K562 (cell line): ENCODE measurements at regions not wholly inside any gene's neighbourhood (a gene's known extent, or its start where the extent isn't known, plus 50 kb on each side); places are given as distances from the start of the nearest gene placed in this dataset.

Experiments used
- ATAC-seq: fragments of 200-7000 bp; cut with Tn5 transposase; 3 replicates; pipeline ENCODE4 v1.9.1; 2020; ENCODE audit warnings: moderate library complexity
- BruUV-seq: library from RNA; stranded (reverse); fragments of 400-500 nt; replicated peaks from 2 replicates; lab custom pipeline; 2021; lab: Mats Ljungman, UMichigan
- CTCF ChIA-PET: fragments of 300-600 bp; formaldehyde crosslinking; extraction: SDS; loops from one replicate; lab custom pipeline; 2021; ENCODE audit warnings: low intra/inter-chr PET ratio; lab: Yijun Ruan, JAX
- POLR2A ChIA-PET: fragments of 300-600, 350-650 bp; sonication (Branson Sonifier 250); formaldehyde crosslinking; extraction: SDS; loops from one replicate; lab custom pipeline; 2021; ENCODE audit warnings: antibody characterized with exemption, inconsistent platforms; lab: Yijun Ruan, JAX
- DNase-seq, 4 experiments: peaks; one replicate each; pipeline versions ENCODE4 v3.0.0 to v3.0.0-alpha.2; 2011 to 2018; ENCODE audit warnings: low spot score in 3 of 4, mixed read lengths in 3 of 4; ENCODE audit errors: extremely low read depth in 1 of 4
- FAIRE-seq: peaks from 2 replicates; lab custom pipeline; 2011; peaks lifted over from hg19 to GRCh38; lab: Jason Lieb, UNC
- H2AFZ ChIP-seq: 2 replicates; pipeline ENCODE4 v1.6.0; 2011; ENCODE audit warnings: low read depth, low read length, control low read depth, inconsistent platforms
- H3K27ac ChIP-seq: fragments of 200-600 bp; 3 replicates; pipeline ENCODE4 v1.8.0; 2011; ENCODE audit warnings: low read depth, mild to moderate bottlenecking, control low read depth, inconsistent platforms, low read length, moderate library complexity, mixed read lengths; ENCODE audit errors: extremely low read depth
- H3K27me3 ChIP-seq, 2 experiments: fragments of 300-600 bp in 1 of 2; 2 replicates in 1 of 2; 3 replicates in 1 of 2; pipeline versions ENCODE4 v1.6.0 to v1.8.0; 2011; ENCODE audit warnings: inconsistent platforms in 2 of 2, low read length in 2 of 2, mild to moderate bottlenecking in 1 of 2, mixed read lengths in 1 of 2, moderate library complexity in 1 of 2; ENCODE audit not compliant: control insufficient read depth in 2 of 2, insufficient read depth in 2 of 2
- H3K36me3 ChIP-seq: fragments of 300-600 bp; 3 replicates; pipeline ENCODE4 v1.8.0; 2011; ENCODE audit warnings: mild to moderate bottlenecking, low read length, inconsistent platforms; ENCODE audit not compliant: control insufficient read depth, insufficient read depth
- H3K4me1 ChIP-seq, 2 experiments: fragments of 200-600 bp in 1 of 2; replicated peaks in 1 of 2; 2 replicates in 1 of 2; 3 replicates in 1 of 2; pipeline versions ENCODE4 v1.5.1 to v1.8.0; 2011; ENCODE audit warnings: inconsistent platforms in 2 of 2, low read length in 2 of 2, mild to moderate bottlenecking in 1 of 2, mixed read lengths in 1 of 2, moderate library complexity in 1 of 2; ENCODE audit not compliant: control insufficient read depth in 2 of 2, insufficient read depth in 2 of 2
- H3K4me2 ChIP-seq: 2 replicates; pipeline ENCODE4 v1.6.1; 2011; ENCODE audit warnings: low read length, control low read depth, inconsistent platforms, mixed read lengths; ENCODE audit not compliant: insufficient read depth
- H3K4me3 ChIP-seq: fragments of 200-600 bp; sonication (generic), shearing (Covaris generic); 2 replicates; pipeline ENCODE4 v1.5.1; 2016; ENCODE audit warnings: control low read depth, inconsistent platforms
- H3K79me2 ChIP-seq: fragments of 200-600 bp; 3 replicates; pipeline ENCODE4 v1.8.0; 2011; ENCODE audit warnings: low read length, inconsistent platforms; ENCODE audit not compliant: control insufficient read depth, insufficient read depth
- H3K9ac ChIP-seq, 2 experiments: 2 replicates each; pipeline versions ENCODE4 v1.6.0 to v1.6.1; 2011; ENCODE audit warnings: low read depth in 2 of 2, low read length in 2 of 2, control low read depth in 1 of 2, inconsistent platforms in 1 of 2, mild to moderate bottlenecking in 1 of 2, mixed read lengths in 1 of 2; ENCODE audit not compliant: insufficient read depth in 1 of 2
- H3K9me1 ChIP-seq: one replicate; pipeline ENCODE4 v1.6.0; 2011; ENCODE audit warnings: inconsistent platforms, mild to moderate bottlenecking, low read length, moderate library complexity; ENCODE audit not compliant: control insufficient read depth, insufficient read depth
- H3K9me3 ChIP-seq: replicated peaks from 2 replicates; pipeline ENCODE4 v1.5.1; 2011; ENCODE audit warnings: low read depth, low read length, inconsistent platforms; ENCODE audit not compliant: control insufficient read depth, insufficient read depth
- H4K20me1 ChIP-seq: replicated peaks from 2 replicates; pipeline ENCODE4 v1.6.1; 2011; ENCODE audit warnings: low read length, inconsistent platforms, mixed read lengths; ENCODE audit not compliant: control insufficient read depth, insufficient read depth
- ARID2 ChIP-seq: fragments of 450-650 bp; IDR thresholded peaks from 2 replicates; pipeline ENCODE4 v1.6.1; 2017; ENCODE audit warnings: antibody characterized with exemption, mild to moderate bottlenecking
- EP300 ChIP-seq: IDR thresholded peaks from 2 replicates; pipeline ENCODE4 v1.6.1; 2012; ENCODE audit warnings: low read length, improper control_type of control experiment
- FOXK1 ChIP-seq: sonication (generic); formaldehyde crosslinking; IDR thresholded peaks from 2 replicates; pipeline ENCODE4 v1.8.0; 2022; ENCODE audit warnings: missing genetic modification reagents, mild to moderate bottlenecking, borderline replicate concordance
- HDAC8 ChIP-seq: fragments of 450-650 bp; IDR thresholded peaks from 2 replicates; pipeline ENCODE4 v1.6.1; 2016; ENCODE audit warnings: mild to moderate bottlenecking, missing genetic modification characterization, moderate library complexity, missing compliant biosample characterization
- SMARCA5 ChIP-seq: fragments of 450-650 bp; IDR thresholded peaks from 2 replicates; pipeline ENCODE4 v1.6.1; 2016
- ZNF347 ChIP-seq: fragments of 450-650 bp; formaldehyde crosslinking; IDR thresholded peaks from 2 replicates; pipeline ENCODE4 v1.4.0; 2020; ENCODE audit warnings: low read depth, mild to moderate bottlenecking, moderate library complexity
- ZNF696 ChIP-seq: fragments of 250-450 bp; sonication (Bioruptor Pico); conservative IDR thresholded peaks from 2 replicates; pipeline ENCODE4 v1.4.0; 2020; ENCODE audit warnings: mild to moderate bottlenecking, moderate library complexity
- ZNF707 ChIP-seq: fragments of 250-450 bp; sonication (Bioruptor Pico); conservative IDR thresholded peaks from 2 replicates; pipeline ENCODE4 v1.8.0; 2022; ENCODE audit warnings: inconsistent platforms, mild to moderate bottlenecking, moderate library complexity
- ZNF77 ChIP-seq: fragments of 250-450 bp; sonication (Bioruptor Pico); IDR thresholded peaks from 2 replicates; pipeline ENCODE4 v1.5.0; 2020
- in situ Hi-C: fragments of 300-500 bp; cut with MboI; formaldehyde crosslinking; loops from 4 replicates; pipeline ENCODE4 v1.15.0; 2018; ENCODE audit warnings: inconsistent platforms, mixed read lengths
- intact Hi-C: fragments of 100-400 bp; cut with micrococcal nuclease; formaldehyde crosslinking; loops from 2 replicates; pipeline ENCODE4 v1.14.2; 2022
- TF ChIP-seq, protein P1 (sequence below): fragments of 250-450 bp; sonication (Bioruptor Pico); IDR thresholded peaks from 2 replicates; pipeline ENCODE4 v1.5.0; 2022; ENCODE audit warnings: mild to moderate bottlenecking

DNA sequence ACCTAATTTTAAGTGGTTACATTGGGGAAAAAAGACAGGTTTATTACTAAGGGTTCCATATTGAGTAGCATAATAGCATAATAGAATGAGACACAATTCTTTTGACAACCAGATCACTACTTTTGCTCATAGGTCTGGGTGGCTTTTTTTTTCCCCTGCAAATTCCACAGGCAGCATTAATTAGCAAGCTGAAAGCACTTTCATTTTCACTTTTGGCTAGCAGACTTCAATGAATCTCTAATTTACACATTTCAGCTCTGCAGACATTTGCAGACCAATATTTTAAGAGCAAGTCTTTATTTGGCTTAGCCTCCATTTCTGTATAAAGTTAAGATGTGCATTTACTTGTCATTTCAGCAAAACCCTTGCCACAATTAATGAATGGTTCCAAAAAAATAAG is 185.5 kb downstream of the NOL4 start:
- Histone ChIP-seq H4K20me1 (no peaks in the 10 kb centered on the region), H3K9me1 (no peaks in the 10 kb centered on the region), H3K4me3 (no peak overlapping the region), H3K27me3 (no peaks in the 10 kb centered on the region), H3K4me2 (no peak overlapping the region), H3K4me1 (no peaks in the 10 kb centered on the region), H3K9me3 (no peaks in the 10 kb centered on the region), H3K27ac (no peak overlapping the region), H3K9ac (no peak overlapping the region), H2AFZ (no peak overlapping the region), H3K36me3 (no peaks in the 10 kb centered on the region), H3K79me2 (no peaks in the 10 kb centered on the region)
- ChIA-PET POLR2A (no interaction called here), CTCF (no interaction called here)
- ATAC-seq (no peak), FAIRE-seq (no peak), DNase-seq (no peak)
- BruUV-seq = no TSS peak
- intact Hi-C loops (no loop called here), in situ Hi-C loops (no loop called here)
- no peak for TF ChIP-seq ZNF696
- no peak for TF ChIP-seq ARID2
- TF ChIP-seq, protein P1, sequence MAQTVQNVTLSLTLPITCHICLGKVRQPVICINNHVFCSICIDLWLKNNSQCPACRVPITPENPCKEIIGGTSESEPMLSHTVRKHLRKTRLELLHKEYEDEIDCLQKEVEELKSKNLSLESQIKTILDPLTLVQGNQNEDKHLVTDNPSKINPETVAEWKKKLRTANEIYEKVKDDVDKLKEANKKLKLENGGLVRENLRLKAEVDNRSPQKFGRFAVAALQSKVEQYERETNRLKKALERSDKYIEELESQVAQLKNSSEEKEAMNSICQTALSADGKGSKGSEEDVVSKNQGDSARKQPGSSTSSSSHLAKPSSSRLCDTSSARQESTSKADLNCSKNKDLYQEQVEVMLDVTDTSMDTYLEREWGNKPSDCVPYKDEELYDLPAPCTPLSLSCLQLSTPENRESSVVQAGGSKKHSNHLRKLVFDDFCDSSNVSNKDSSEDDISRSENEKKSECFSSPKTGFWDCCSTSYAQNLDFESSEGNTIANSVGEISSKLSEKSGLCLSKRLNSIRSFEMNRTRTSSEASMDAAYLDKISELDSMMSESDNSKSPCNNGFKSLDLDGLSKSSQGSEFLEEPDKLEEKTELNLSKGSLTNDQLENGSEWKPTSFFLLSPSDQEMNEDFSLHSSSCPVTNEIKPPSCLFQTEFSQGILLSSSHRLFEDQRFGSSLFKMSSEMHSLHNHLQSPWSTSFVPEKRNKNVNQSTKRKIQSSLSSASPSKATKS (CRISPR knock-in tag) = no peak
- no peak for TF ChIP-seq HDAC8
- no peak for TF ChIP-seq ZNF77 (CRISPR knock-in tag)
- no peak for TF ChIP-seq EP300
- TF ChIP-seq SMARCA5 = no peak
- no peak for TF ChIP-seq ZNF707 (CRISPR knock-in tag)
- TF ChIP-seq ZNF347 (CRISPR knock-in tag) = no peak
- no peak for TF ChIP-seq FOXK1 (CRISPR knock-in tag)
